Activated naive CD8-positive, alpha-beta T cell treated with anti-CD3 and anti-CD28 coated beads, Interleukin-2, amount 50 U/mL, for 24 hours (primary cell): ENCODE measurements at regions not wholly inside any gene's neighbourhood (a gene's known extent, or its start where the extent isn't known, plus 50 kb on each side); places are given as distances from the start of the nearest gene placed in this dataset.

ENCODE experiments used
- ATAC-seq: fragments of 150-1000 bp; cut with Tn5 transposase; one replicate; pipeline ENCODE4 v1.10.0; 2021
- DNase-seq: peaks from one replicate; pipeline ENCODE4 v3.0.0; 2021
- H3K27ac Mint-ChIP-seq: one replicate; pipeline ENCODE4 v1.8.0; 2021; ENCODE audit warnings: mild to moderate bottlenecking, mixed read lengths
- H3K27me3 Mint-ChIP-seq: one replicate; pipeline ENCODE4 v1.8.0; 2021; ENCODE audit warnings: mixed read lengths
- H3K36me3 Mint-ChIP-seq: one replicate; pipeline ENCODE4 v1.8.0; 2021; ENCODE audit warnings: low read depth, mixed read lengths
- H3K4me1 Mint-ChIP-seq: one replicate; pipeline ENCODE4 v1.8.0; 2021; ENCODE audit warnings: mixed read lengths
- H3K4me3 Mint-ChIP-seq: one replicate; pipeline ENCODE4 v1.8.0; 2021; ENCODE audit warnings: mild to moderate bottlenecking, moderate library complexity, mixed read lengths
- H3K9me3 Mint-ChIP-seq: one replicate; pipeline ENCODE4 v1.8.0; 2021; ENCODE audit warnings: mixed read lengths

DNA sequence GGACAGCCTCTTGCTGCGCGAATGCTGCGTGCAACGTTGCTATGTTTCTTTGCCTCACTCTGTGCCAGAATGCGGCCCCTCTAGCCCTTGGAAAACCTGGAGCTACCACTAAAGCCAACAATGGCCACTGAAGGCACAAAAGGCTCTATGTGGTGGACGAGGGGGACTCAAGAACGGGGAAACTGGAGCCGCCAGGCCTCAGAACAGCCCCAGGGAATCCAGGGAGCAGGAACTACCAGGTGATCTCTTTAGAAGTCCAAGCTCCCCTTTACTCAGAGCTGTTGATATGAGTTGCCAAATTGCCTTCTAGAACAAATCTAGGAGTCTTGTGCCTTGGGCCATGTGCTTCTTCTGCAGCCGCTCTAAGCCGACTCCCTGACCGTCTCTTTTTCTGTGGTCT, 113.8 kb upstream of the ERRFI1 start:
- Mint-ChIP-seq H3K27ac (no peak overlapping the region), H3K4me3 (no peak overlapping the region), H3K27me3 (peaks cover 12% of the 10 kb centered on the region)

DNA sequence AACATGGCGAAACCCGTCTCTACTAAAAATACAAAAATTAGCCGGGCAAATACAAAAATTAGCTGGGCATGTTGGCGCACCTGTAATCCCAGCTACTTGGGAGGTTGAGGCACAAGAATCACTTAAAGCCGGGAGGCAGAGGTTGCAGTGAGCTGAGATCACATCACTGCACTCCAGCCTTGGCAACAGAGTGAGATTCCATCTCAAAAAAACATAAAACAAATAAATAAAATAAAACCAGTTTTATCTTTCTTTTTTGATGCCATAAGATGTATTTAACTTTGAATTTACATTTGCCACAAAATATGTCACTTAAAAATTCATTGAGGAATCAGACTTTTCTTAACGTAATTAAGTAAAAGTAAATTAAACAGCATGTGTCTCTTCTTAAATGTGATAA, 113.3 kb upstream of the ERRFI1 start:
- Mint-ChIP-seq H3K27ac (no peak overlapping the region), H3K4me3 (no peak overlapping the region), H3K36me3 (no peaks in the 10 kb centered on the region), H3K9me3 (no peaks in the 10 kb centered on the region), H3K27me3 (peaks cover 17% of the 10 kb centered on the region), H3K4me1 (peaks cover 8% of the 10 kb centered on the region)
- ATAC-seq, result no peak
- DNase-seq, result no peak

More for the DNA sequence above, 113.8 kb upstream of the ERRFI1 start:
- ATAC-seq, result no peak
- no peaks in the 10 kb centered on the region for H3K36me3 Mint-ChIP-seq
- H3K4me1 Mint-ChIP-seq, result peaks cover 9% of the 10 kb centered on the region
- no peak for DNase-seq
- no peaks in the 10 kb centered on the region for H3K9me3 Mint-ChIP-seq

DNA sequence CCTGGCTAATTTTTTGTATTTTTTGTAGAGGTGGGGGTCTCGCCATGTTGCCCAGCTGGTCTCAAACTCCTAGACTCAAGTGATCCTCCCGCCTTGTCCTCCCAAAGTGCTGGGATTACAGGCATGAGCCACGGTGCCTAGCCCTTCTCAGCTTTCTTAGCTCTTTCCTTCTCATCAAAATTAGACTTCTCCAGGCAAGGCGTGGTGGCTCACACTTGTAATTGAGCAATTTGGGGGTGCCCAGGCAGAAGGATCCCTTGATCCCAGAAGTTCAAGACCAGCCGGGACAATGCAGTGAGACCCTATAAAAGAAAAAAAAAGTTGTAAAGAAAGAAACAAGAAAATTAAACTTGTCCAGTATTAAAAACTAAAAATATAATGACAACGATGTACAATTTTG, 112.6 kb upstream of the ERRFI1 start:
- H3K27ac Mint-ChIP-seq, result no peak overlapping the region
- ATAC-seq, result no peak
- no peak overlapping the region for H3K4me3 Mint-ChIP-seq
- H3K27me3 Mint-ChIP-seq, result peaks cover 22% of the 10 kb centered on the region
- H3K4me1 Mint-ChIP-seq, result peaks cover 15% of the 10 kb centered on the region
- H3K9me3 Mint-ChIP-seq, result no peaks in the 10 kb centered on the region
- DNase-seq, result no peak
- H3K36me3 Mint-ChIP-seq, result no peaks in the 10 kb centered on the region

DNA sequence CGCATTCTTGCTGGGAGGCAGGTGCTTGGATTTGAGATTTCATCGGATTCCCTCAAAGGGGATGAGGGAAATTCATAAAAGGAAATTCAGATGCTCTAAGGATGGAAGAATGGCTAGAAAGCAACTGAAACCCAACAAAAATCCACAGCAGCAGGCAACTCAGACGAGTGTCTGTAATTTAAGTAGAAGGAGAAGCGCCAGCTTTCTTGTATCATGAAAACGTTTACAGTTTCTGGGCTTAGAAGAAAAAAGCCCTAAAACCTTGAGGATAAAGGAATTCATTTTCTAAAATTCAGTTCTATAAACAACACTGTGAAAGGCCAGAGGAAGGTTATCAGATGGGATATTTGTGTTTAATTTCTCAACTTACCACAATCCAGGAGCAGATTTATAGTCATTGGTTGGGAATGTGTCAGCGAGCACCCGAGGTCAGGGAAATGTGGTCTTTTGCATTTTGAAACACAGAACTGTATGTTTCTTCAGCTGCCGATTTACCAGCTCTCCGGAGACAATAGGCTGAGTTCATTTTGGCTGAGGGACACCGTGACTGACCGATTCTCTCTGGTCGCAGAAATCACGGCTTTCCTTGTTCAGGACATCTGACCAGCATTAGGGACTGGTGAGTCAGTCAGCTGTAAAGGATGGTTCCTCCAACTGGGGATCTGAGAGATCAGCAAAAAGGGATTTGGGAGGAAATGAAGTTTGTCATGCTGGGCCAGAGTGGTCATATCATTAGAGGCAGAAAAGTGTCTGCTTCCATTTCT, 111.6 kb upstream of the ERRFI1 start:
- peaks cover 25% of the 10 kb centered on the region for H3K27me3 Mint-ChIP-seq
- DNase-seq (no peak), ATAC-seq (no peak)
- H3K9me3 Mint-ChIP-seq, result no peaks in the 10 kb centered on the region
- H3K4me3 Mint-ChIP-seq, result no peak overlapping the region
- peaks cover 12% of the 10 kb centered on the region for H3K4me1 Mint-ChIP-seq
- H3K36me3 Mint-ChIP-seq, result no peaks in the 10 kb centered on the region
- no peak overlapping the region for H3K27ac Mint-ChIP-seq

DNA sequence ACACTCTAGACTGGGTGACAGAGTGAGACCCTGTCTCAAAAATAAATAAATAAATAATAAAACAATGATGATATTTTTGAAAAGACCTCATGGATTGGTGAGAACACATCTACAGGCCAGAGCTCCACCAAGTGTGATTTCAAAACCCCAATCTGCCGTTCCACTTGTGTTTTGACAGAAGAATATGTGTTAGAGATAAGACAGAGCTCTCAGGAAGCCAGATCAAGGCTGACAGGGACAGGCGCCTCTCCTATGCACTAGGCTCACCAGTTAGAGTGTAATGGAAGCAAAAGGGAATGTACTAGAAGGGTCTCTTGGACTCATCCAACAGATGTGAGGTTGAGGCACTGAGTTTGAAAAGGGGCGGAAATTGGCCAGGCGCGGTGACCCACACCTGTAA, 110.7 kb upstream of the ERRFI1 start:
- no peak overlapping the region for H3K27ac Mint-ChIP-seq
- peaks cover 12% of the 10 kb centered on the region for H3K4me1 Mint-ChIP-seq
- DNase-seq (no peak), ATAC-seq (no peak)
- no peak overlapping the region for H3K4me3 Mint-ChIP-seq
- peaks cover 30% of the 10 kb centered on the region for H3K27me3 Mint-ChIP-seq
- no peaks in the 10 kb centered on the region for H3K9me3 Mint-ChIP-seq
- no peaks in the 10 kb centered on the region for H3K36me3 Mint-ChIP-seq

DNA sequence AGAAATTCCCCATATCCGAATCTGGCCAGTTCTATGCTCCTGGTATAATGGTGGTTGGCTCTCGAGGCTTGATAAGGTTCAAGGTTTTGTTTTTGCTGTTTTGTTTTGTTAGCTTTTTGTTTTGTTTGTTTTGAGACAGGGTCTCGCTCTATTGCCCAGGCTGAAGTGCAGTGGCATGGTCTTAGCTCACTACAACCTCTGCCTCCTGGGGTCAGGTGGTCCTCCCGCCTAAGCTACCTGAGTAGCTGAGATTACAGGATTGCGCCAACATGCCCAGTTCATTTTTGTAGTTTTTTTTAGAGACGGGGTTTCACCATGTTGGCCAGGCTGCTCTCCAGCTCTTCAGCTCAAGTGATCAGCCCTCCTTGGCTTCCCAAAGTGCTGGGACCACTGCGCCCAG, 109.1 kb upstream of the ERRFI1 start:
- H3K27ac Mint-ChIP-seq, result no peak overlapping the region
- H3K4me1 Mint-ChIP-seq, result peaks cover 12% of the 10 kb centered on the region
- ATAC-seq (no peak), DNase-seq (no peak)
- peaks cover 30% of the 10 kb centered on the region for H3K27me3 Mint-ChIP-seq
- H3K36me3 Mint-ChIP-seq, result no peaks in the 10 kb centered on the region
- no peak overlapping the region for H3K4me3 Mint-ChIP-seq
- no peaks in the 10 kb centered on the region for H3K9me3 Mint-ChIP-seq

DNA sequence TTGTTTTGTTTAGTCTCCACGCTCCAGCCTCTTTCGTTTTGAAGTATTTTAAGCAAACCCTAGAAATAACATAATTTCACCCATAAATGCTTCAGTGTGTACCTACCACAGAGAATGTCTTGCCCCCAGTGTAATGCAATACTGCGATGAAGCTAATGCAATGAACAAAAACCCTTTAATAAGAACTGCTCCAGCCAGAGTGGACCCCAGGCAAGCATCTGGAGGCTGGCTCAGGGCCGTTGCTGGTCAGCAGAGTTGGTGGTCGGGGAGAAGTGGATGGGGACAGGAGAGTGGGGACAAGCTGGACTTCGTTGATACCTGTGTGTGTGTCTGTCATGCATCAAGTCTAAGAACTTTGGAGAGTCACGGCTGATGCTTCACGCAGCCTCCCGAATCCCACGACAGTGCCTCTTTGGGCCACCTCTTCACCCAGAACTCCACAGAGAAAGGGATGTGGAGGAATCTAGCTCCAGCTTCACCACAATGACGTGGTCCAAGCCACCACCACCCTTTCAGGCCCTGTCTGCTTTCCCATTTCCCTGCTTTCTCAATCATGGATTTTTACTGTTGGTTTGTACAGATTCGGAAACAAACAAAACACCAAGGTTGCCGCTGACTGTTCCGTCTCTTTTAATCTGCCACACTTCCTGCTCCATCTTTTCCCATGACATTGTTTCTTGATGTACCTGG, 108.6 kb upstream of the ERRFI1 start:
- no peak overlapping the region for H3K4me3 Mint-ChIP-seq
- H3K27ac Mint-ChIP-seq, result no peak overlapping the region
- no peaks in the 10 kb centered on the region for H3K9me3 Mint-ChIP-seq
- DNase-seq (no peak), ATAC-seq (no peak)
- peaks cover 12% of the 10 kb centered on the region for H3K4me1 Mint-ChIP-seq
- H3K27me3 Mint-ChIP-seq, result peaks cover 30% of the 10 kb centered on the region
- no peaks in the 10 kb centered on the region for H3K36me3 Mint-ChIP-seq

DNA sequence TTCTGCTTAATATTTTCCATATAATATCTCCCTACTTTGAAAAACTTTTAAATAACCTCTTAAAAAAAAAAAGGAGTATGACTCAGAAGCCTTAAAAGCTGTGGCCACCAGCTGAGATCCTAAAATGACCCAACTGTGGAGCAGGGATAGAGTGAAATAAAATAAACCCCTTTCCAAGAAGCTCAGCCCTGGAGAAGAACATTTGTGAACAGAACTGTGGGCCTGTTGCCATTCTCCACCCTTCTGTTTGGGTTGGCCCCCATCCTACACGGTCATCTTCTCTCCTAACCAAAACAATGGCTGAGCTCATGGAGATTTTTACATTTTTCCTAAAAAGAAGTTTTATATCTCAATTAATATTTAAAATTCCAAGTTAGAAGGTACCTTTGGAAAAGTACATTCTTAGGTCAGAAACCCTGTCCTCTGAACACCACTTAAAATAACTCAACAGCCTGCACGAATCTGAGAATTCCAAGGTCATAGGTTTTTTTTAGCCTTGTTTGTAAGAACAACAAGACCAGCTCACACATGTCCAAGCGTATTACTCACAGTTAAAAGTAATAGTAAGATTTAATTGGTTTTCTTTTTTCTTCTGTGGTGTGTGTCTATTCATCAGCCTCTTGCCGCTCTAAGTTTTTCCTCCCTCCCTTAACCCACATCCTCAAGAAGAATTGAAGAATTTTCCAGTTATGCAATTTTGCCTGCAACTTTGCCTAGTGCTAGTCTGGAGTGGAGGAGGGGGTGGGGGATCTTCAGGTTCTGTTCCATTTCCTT, 107.7 kb upstream of the ERRFI1 start:
- Mint-ChIP-seq H3K9me3 (no peaks in the 10 kb centered on the region), H3K27ac (no peak overlapping the region), H3K27me3 (peaks cover 30% of the 10 kb centered on the region), H3K4me1 (peaks cover 12% of the 10 kb centered on the region), H3K4me3 (no peak overlapping the region), H3K36me3 (no peaks in the 10 kb centered on the region)
- ATAC-seq (no peak), DNase-seq (no peak)

DNA sequence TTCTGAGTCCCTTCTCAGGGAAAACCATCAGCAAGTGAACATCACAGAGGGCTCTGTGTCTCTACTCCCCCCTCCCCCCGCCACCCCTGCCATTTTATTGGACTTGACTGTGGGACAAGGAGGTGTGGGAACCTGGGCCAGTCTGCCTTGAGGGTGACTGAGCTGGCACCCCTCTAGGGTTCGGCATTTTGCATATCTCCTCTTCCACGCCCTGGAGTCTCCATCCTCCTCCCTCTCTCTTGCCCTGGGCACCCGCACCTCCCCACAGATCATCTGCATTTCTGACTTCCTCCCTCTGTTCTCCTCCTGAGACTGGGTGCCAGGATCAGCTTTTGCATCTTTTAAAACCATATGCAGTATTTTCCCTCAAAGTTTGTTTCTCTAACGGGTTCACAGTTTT, 107.1 kb upstream of the ERRFI1 start:
- no peaks in the 10 kb centered on the region for H3K36me3 Mint-ChIP-seq

DNA sequence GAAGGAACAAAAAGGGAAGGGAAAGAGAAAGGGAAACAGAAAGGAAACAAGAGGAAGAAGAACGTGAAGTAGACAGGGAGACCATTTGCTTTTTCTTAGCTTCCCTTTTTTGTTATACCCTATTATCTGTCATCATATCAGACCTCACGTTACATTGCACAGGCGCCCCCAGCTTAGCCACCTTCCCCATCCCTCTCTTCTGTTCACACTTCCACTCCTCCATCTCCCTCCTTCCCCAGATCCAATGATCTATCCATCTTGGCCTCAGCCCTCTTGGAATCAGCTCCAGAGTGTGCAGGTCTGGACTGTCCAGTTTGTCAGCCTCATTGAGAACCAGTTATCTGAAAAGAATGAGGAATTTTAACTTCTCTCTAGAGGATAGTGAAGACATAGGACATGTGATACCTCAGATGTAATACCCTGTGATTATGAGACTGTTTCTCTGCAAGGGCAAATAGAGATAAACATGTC, 101.1 kb upstream of the ERRFI1 start:
- Mint-ChIP-seq H3K36me3 (no peaks in the 10 kb centered on the region), H3K4me1 (peaks cover 3% of the 10 kb centered on the region), H3K4me3 (no peak overlapping the region), H3K27ac (no peak overlapping the region), H3K9me3 (no peaks in the 10 kb centered on the region), H3K27me3 (peaks cover 2% of the 10 kb centered on the region)
- no peak for DNase-seq
- ATAC-seq, result no peak

More for the DNA sequence above, 107.1 kb upstream of the ERRFI1 start:
- DNase-seq, result no peak
- no peak for ATAC-seq
- H3K27me3 Mint-ChIP-seq, result peaks cover 29% of the 10 kb centered on the region
- H3K4me1 Mint-ChIP-seq, result peaks cover 12% of the 10 kb centered on the region
- H3K4me3 Mint-ChIP-seq, result no peak overlapping the region
- H3K9me3 Mint-ChIP-seq, result no peaks in the 10 kb centered on the region
- no peak overlapping the region for H3K27ac Mint-ChIP-seq

DNA sequence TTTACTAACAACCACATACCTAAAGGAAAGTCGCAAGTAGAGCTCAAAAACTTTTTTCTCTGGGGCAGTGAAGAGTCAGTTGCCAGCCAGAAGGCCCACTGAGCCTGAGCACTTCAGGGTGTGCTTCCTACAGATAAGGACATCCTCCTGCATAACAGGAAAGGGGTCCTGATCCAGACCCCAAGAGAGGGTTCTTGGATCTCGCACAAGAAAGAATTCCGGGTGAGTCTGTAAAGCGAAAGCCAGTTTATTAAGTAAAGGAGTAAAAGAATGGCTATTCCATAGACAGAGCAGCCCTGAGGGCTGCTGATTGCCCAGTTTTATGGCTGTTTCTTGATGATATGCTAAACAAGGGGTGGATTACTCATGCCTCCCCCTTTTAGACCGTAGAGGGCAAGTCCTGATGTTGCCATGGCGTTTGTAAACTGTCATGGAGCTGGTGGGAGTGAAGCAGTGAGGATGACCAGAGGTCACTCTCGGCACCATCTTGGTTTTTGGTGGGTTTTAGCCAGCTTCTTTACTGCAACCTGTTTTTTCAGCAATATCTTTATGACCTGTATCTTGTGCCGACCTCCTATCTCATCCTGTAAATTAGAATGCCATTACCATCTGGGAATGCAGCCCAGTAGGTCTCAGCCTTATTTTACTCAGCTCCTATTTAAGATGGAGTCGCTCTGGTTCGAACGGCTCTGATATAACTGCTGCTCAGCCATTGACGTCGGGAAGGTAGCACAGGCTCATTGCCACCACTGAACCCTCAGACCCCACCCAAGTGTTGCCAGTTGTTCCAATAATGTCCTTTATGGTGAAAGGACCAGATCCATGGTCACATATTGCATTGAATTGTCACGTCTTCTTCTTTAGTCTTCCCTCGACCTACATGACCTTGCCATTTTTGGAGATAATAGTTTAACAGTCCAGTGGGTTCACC, 96.6 kb upstream of the ERRFI1 start:
- Mint-ChIP-seq H3K27ac (no peak overlapping the region), H3K4me1 (peaks cover 16% of the 10 kb centered on the region), H3K36me3 (no peaks in the 10 kb centered on the region), H3K9me3 (no peaks in the 10 kb centered on the region), H3K4me3 (no peak overlapping the region), H3K27me3 (peaks cover 15% of the 10 kb centered on the region)
- DNase-seq, result no peak
- ATAC-seq, result no peak

DNA sequence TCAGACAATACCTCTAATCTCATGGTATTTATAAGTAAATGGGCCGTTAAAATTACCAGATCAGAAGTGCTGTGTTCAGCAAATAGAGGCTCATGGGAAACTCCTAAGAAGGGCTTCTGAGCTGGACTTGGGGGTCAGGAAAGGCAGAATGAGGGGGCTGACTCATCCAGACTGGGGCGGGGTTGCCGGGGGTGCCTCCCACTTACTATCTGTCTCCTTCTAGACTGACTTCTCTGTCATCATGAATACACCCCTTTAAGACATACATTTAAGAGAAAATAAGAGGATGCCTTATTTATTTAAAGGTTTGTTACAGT, 96.0 kb upstream of the ERRFI1 start:
- peaks cover 15% of the 10 kb centered on the region for H3K27me3 Mint-ChIP-seq
- DNase-seq (no peak), ATAC-seq (no peak)
- H3K4me3 Mint-ChIP-seq, result no peak overlapping the region
- no peaks in the 10 kb centered on the region for H3K36me3 Mint-ChIP-seq
- H3K27ac Mint-ChIP-seq, result no peak overlapping the region
- peaks cover 14% of the 10 kb centered on the region for H3K4me1 Mint-ChIP-seq
- H3K9me3 Mint-ChIP-seq, result no peaks in the 10 kb centered on the region

DNA sequence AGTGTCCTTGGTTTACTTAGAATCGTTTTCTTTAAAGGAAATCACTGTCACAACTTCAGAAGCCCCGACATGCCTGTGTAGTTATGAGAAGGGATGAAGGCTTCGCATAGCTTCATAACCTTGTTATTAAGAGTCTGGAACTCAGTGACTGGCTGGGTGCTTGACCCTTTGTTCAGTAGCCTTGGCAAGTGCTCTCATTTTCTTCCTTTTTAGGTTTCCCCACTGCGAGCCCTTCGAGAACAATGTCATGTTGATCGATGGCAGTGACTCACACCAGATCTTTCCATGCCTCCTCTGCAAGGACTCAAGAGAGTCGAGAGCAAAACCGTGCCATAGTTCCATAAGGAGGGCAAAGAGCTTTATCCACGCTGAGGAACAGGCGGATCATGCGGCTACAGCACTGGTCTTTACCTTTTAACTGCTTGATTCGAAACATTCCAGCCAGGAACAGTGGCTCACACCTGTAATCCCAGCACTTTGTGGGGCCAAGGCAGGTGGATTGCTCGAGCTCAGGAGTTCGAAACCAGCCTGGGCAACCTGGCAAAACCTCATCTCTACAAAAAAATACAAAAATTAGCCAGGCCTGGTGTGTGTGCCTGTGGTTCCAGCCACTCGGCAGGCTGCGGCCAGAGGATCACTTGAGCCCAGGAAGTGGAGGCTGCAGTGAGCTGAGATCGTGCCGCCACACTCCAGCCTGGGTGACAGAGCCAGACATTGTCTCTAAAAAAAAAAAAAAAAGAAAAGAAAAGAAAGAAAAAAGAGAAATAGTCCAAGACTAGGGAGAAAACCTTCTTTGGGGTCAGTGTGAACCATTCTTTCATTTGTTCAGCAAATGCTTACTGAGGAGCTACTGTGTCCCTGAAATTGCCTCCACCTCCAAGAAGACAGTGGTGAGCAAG, 95.4 kb upstream of the ERRFI1 start:
- Mint-ChIP-seq H3K27ac (no peak overlapping the region), H3K27me3 (peaks cover 15% of the 10 kb centered on the region), H3K4me3 (peak overlapping the region; percentile 26), H3K9me3 (no peaks in the 10 kb centered on the region), H3K4me1 (peaks cover 14% of the 10 kb centered on the region), H3K36me3 (no peaks in the 10 kb centered on the region)
- no peak for DNase-seq
- no peak for ATAC-seq
